Mesendoderm (in vitro differentiated cells): ENCODE measurements at regions not wholly inside any gene's neighbourhood (a gene's known extent, or its start where the extent isn't known, plus 50 kb on each side); places are given as distances from the start of the nearest gene placed in this dataset.
"Not testable (repeated sequence)": the region's sequence is repeated elsewhere in the genome, so short reads cannot be mapped to it uniquely, and the experiment has no call there.

ENCODE experiments used
- DNase-seq: peaks from one replicate; pipeline ENCODE4 v3.0.0; 2013
- H2AK5ac ChIP-seq: 2 replicates; pipeline ENCODE4 v1.6.1; 2013; ENCODE audit warnings: low read length, inconsistent platforms
- H2BK120ac ChIP-seq: 2 replicates; pipeline ENCODE4 v1.6.1; 2013; ENCODE audit warnings: low read depth, mild to moderate bottlenecking, low read length, moderate library complexity, mixed read lengths
- H2BK15ac ChIP-seq: replicated peaks from 2 replicates; pipeline ENCODE4 v1.6.1; 2013; ENCODE audit warnings: low read depth, mild to moderate bottlenecking, moderate library complexity
- H2BK5ac ChIP-seq: 2 replicates; pipeline ENCODE4 v1.6.1; 2013; ENCODE audit warnings: low read length, inconsistent platforms
- H3K18ac ChIP-seq: 2 replicates; pipeline ENCODE4 v1.6.1; 2013; ENCODE audit warnings: mild to moderate bottlenecking, low read length, mixed read lengths
- H3K23ac ChIP-seq: one replicate; pipeline ENCODE4 v1.6.1; 2013; ENCODE audit warnings: low read length
- H3K27ac ChIP-seq: 2 replicates; pipeline ENCODE4 v1.5.1; 2013; ENCODE audit warnings: low read depth, mild to moderate bottlenecking, inconsistent platforms, low read length, moderate library complexity
- H3K27me3 ChIP-seq: 2 replicates; pipeline ENCODE4 v1.6.1; 2013; ENCODE audit warnings: low read length, control low read depth, mild to moderate bottlenecking, inconsistent platforms; ENCODE audit not compliant: insufficient read depth, poor library complexity
- H3K36me3 ChIP-seq: 2 replicates; pipeline ENCODE4 v1.6.1; 2013; ENCODE audit warnings: low read length, inconsistent platforms; ENCODE audit not compliant: control insufficient read depth, insufficient read depth
- H3K4ac ChIP-seq: one replicate; pipeline ENCODE4 v1.6.1; 2013; ENCODE audit warnings: low read depth, mild to moderate bottlenecking, low read length, moderate library complexity
- H3K4me1 ChIP-seq: 2 replicates; pipeline ENCODE4 v1.6.1; 2013; ENCODE audit warnings: low read depth, low read length, inconsistent platforms; ENCODE audit not compliant: control insufficient read depth
- H3K4me2 ChIP-seq: 2 replicates; pipeline ENCODE4 v1.6.1; 2013; ENCODE audit warnings: low read length
- H3K4me3 ChIP-seq: 2 replicates; pipeline ENCODE4 v1.5.1; 2013; ENCODE audit warnings: mild to moderate bottlenecking, low read length
- H3K56ac ChIP-seq: one replicate; pipeline ENCODE4 v1.6.1; 2013; ENCODE audit warnings: low read length
- H3K79me1 ChIP-seq: 2 replicates; pipeline ENCODE4 v1.6.1; 2013; ENCODE audit warnings: low read length, inconsistent platforms
- H3K79me2 ChIP-seq: 2 replicates; pipeline ENCODE4 v1.6.1; 2013; ENCODE audit warnings: mild to moderate bottlenecking, low read length; ENCODE audit not compliant: control insufficient read depth, insufficient read depth
- H3K9ac ChIP-seq: 2 replicates; pipeline ENCODE4 v1.6.1; 2013; ENCODE audit warnings: low read length, inconsistent platforms
- H4K5ac ChIP-seq: one replicate; pipeline ENCODE4 v1.6.1; 2013; ENCODE audit warnings: low read length
- H4K8ac ChIP-seq: one replicate; pipeline ENCODE4 v1.6.1; 2013; ENCODE audit warnings: low read depth, mild to moderate bottlenecking, control low read depth, low read length, moderate library complexity
- WGBS: extraction: QIAGEN DNeasy Blood & Tissue Kit; methylation state at CpG from one replicate; pipeline ENCODE4 v1.1.7; 2013; ENCODE audit warnings: low lambda C conversion rate, missing lambda C conversion rate; ENCODE audit not compliant: insufficient coverage; ENCODE audit errors: extremely low coverage; 5-methylcytosine and 5-hydroxymethylcytosine counted together

- H3K56ac ChIP-seq, result no peak overlapping the region
- no peak overlapping the region for H3K4ac ChIP-seq
- H3K27me3 ChIP-seq, result no peaks in the 10 kb centered on the region
- no peak overlapping the region for H4K5ac ChIP-seq
- H3K18ac ChIP-seq, result no peak overlapping the region
- H3K36me3 ChIP-seq, result no peaks in the 10 kb centered on the region
- no peaks in the 10 kb centered on the region for H3K79me2 ChIP-seq
- H3K27ac ChIP-seq, result no peak overlapping the region
- H4K8ac ChIP-seq, result no peak overlapping the region
- no peak overlapping the region for H3K9ac ChIP-seq
- H3K4me3 ChIP-seq, result no peak overlapping the region
- H2BK15ac ChIP-seq, result no peak overlapping the region
- H3K4me1 ChIP-seq, result no peaks in the 10 kb centered on the region
- H3K79me1 ChIP-seq, result no peaks in the 10 kb centered on the region
- no peak overlapping the region for H3K4me2 ChIP-seq
- no peak overlapping the region for H3K23ac ChIP-seq
- no CpG with 5 or more reads among the region's 3 CpGs for WGBS
- no peak for DNase-seq
- no peak overlapping the region for H2AK5ac ChIP-seq
- H2BK5ac ChIP-seq, result no peak overlapping the region
- H2BK120ac ChIP-seq, result no peak overlapping the region
Observed at GRCh38 chr3:110512961-110513360, 558.7 kb upstream of the NECTIN3 start.

- no CpG with 5 or more reads among the region's 1 CpG for WGBS
- no peak overlapping the region for H2BK5ac ChIP-seq
Observed at GRCh38 chr3:110518031-110518430, 553.6 kb upstream of the NECTIN3 start.

GRCh38 chr3:110519071-110519470 is 552.5 kb upstream of the NECTIN3 start:
- H3K4me2 ChIP-seq, result no peak overlapping the region
- no peaks in the 10 kb centered on the region for H3K79me2 ChIP-seq
- H3K23ac ChIP-seq, result no peak overlapping the region
- no peak overlapping the region for H2BK120ac ChIP-seq
- no peak for DNase-seq
- no peak overlapping the region for H3K18ac ChIP-seq
- no peaks in the 10 kb centered on the region for H3K27me3 ChIP-seq
- no peaks in the 10 kb centered on the region for H3K36me3 ChIP-seq
- H3K79me1 ChIP-seq, result no peaks in the 10 kb centered on the region
- H3K4me3 ChIP-seq, result no peak overlapping the region
- H3K4me1 ChIP-seq, result no peaks in the 10 kb centered on the region
- no peak overlapping the region for H2AK5ac ChIP-seq
- H2BK15ac ChIP-seq, result no peak overlapping the region
- H4K5ac ChIP-seq, result no peak overlapping the region
- no peak overlapping the region for H3K27ac ChIP-seq
- no peak overlapping the region for H3K56ac ChIP-seq
- H4K8ac ChIP-seq, result no peak overlapping the region
- H3K4ac ChIP-seq, result no peak overlapping the region
- WGBS, result no CpG with 5 or more reads among the region's 1 CpG
- no peak overlapping the region for H2BK5ac ChIP-seq
- no peak overlapping the region for H3K9ac ChIP-seq

More at GRCh38 chr3:110518031-110518430, 553.6 kb upstream of the NECTIN3 start:
- no peak overlapping the region for H3K56ac ChIP-seq
- H3K4me1 ChIP-seq, result no peaks in the 10 kb centered on the region
- peak; percentile 47 for DNase-seq
- no peaks in the 10 kb centered on the region for H3K27me3 ChIP-seq
- H2BK120ac ChIP-seq, result no peak overlapping the region
- no peaks in the 10 kb centered on the region for H3K79me1 ChIP-seq
- H3K4me3 ChIP-seq, result no peak overlapping the region
- H3K4ac ChIP-seq, result no peak overlapping the region
- H3K23ac ChIP-seq, result no peak overlapping the region
- H3K79me2 ChIP-seq, result no peaks in the 10 kb centered on the region
- H3K36me3 ChIP-seq, result no peaks in the 10 kb centered on the region
- no peak overlapping the region for H2BK15ac ChIP-seq
- no peak overlapping the region for H3K9ac ChIP-seq
- H4K8ac ChIP-seq, result no peak overlapping the region
- no peak overlapping the region for H2AK5ac ChIP-seq
- H3K4me2 ChIP-seq, result no peak overlapping the region
- no peak overlapping the region for H3K18ac ChIP-seq
- no peak overlapping the region for H4K5ac ChIP-seq
- no peak overlapping the region for H3K27ac ChIP-seq

- no peak overlapping the region for H2BK5ac ChIP-seq
- no peak overlapping the region for H3K4ac ChIP-seq
- no peak overlapping the region for H4K8ac ChIP-seq
- no peak for DNase-seq
- H3K79me2 ChIP-seq, result no peaks in the 10 kb centered on the region
- H3K79me1 ChIP-seq, result no peaks in the 10 kb centered on the region
- no peak overlapping the region for H3K9ac ChIP-seq
- WGBS, result no CpG with 5 or more reads among the region's 2 CpGs
- H4K5ac ChIP-seq, result no peak overlapping the region
- H2BK120ac ChIP-seq, result no peak overlapping the region
- no peak overlapping the region for H3K18ac ChIP-seq
- no peaks in the 10 kb centered on the region for H3K36me3 ChIP-seq
- no peak overlapping the region for H2BK15ac ChIP-seq
- no peak overlapping the region for H3K4me2 ChIP-seq
- no peak overlapping the region for H3K27ac ChIP-seq
- no peaks in the 10 kb centered on the region for H3K4me1 ChIP-seq
- no peak overlapping the region for H3K4me3 ChIP-seq
- H2AK5ac ChIP-seq, result no peak overlapping the region
- no peak overlapping the region for H3K23ac ChIP-seq
- no peaks in the 10 kb centered on the region for H3K27me3 ChIP-seq
- H3K56ac ChIP-seq, result no peak overlapping the region
Observed at GRCh38 chr3:110521019-110521418, 550.6 kb upstream of the NECTIN3 start.

DNA sequence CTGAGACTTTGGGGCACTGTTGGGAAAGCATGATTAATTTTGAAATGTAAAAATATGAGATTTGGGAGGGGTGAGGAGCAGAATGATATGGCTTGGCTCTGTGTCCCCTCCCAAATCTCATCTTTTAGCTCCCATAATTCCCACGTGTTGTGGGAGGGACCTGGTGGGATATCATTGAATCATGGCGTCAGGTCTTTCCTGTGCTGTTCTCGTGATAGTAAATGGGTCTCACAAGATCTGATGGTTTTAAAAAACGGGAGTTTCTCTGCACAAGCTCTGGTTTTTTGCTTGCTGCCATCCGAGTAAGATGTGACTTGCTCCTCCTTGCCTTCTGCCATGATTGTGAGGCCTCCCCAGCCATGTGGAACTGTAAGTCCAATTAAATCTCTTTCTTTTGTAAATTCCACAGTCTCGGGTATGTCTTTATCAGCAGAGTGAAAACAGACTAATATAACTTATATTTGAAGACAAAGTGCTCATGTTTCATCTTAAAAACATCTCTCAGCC is 546.0 kb upstream of the NECTIN3 start:
- H2BK5ac ChIP-seq, H2BK15ac ChIP-seq, H3K36me3 ChIP-seq, DNase-seq, H3K79me1 ChIP-seq, H3K27ac ChIP-seq, H3K4ac ChIP-seq, H3K56ac ChIP-seq, H3K18ac ChIP-seq, H3K4me3 ChIP-seq, H4K5ac ChIP-seq, H3K27me3 ChIP-seq, H4K8ac ChIP-seq, H2BK120ac ChIP-seq, H2AK5ac ChIP-seq, H3K79me2 ChIP-seq, H3K9ac ChIP-seq, H3K4me2 ChIP-seq, H3K4me1 ChIP-seq, H3K23ac ChIP-seq: not testable (repeated sequence)
- WGBS, result no CpG with 5 or more reads among the region's 6 CpGs
